ENCODE measurements at regions not wholly inside any gene's neighbourhood (a gene's known extent, or its start where the extent isn't known, plus 50 kb on each side); places are given as distances from the start of the nearest gene placed in this dataset.

DNA sequence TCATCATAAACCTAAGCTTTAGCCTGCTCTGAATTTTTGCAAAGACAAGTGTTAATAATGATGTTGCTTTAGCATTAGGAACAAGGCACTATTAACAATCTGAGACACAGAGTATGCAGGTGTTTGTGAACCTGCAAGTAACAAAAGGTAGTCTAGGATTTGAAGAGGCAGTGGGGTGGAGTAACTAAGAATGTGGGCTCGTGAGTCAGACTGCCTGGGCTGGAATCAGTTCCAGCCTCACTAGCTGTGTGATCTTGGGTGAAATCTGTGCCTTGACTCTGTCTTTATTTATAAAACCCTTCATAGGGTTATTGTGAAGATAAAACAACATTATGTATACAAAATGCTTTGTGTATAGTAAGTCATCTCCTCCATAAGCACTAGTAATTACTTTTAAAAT lies 610.6 kb upstream of the CFAP20DC start:
- H3K79me2 ChIP-seq (ENCODE audit: insufficient read depth, low read length) = no peaks in the 10 kb centered on the region
- no peaks in the 10 kb centered on the region for H3K4me1 ChIP-seq (ENCODE audit: insufficient read depth, low read length)
- no peak for TF ChIP-seq CTCF (IDR thresholded peaks at IDR 0.05; ENCODE audit: insufficient read depth, low read depth, low read length)
- no peak for TF ChIP-seq EZH2 (IDR thresholded peaks at IDR 0.05; ENCODE audit: insufficient read depth, low read length)
- Mint-ChIP-seq H3K4me1 (ENCODE audit: low read depth, unreplicated experiment) (peaks cover 2% of the 10 kb centered on the region), H3K4me3 (ENCODE audit: unreplicated experiment) (no peak overlapping the region), H3K9me3 (ENCODE audit: unreplicated experiment) (no peaks in the 10 kb centered on the region), H3K36me3 (ENCODE audit: low read depth, unreplicated experiment) (no peaks in the 10 kb centered on the region), H3K27me3 (ENCODE audit: low read depth, unreplicated experiment) (no peaks in the 10 kb centered on the region), H3K27ac (ENCODE audit: unreplicated experiment) (no peak overlapping the region)
- no peak overlapping the region for H3K4me2 ChIP-seq (ENCODE audit: low read length)
- H3K9me3 ChIP-seq (ENCODE audit: insufficient read depth, low read depth, low read length) = no peaks in the 10 kb centered on the region
- H3K4me3 ChIP-seq (ENCODE audit: insufficient read depth, low read depth, low read length) = no peak overlapping the region
- H3K27me3 ChIP-seq (ENCODE audit: insufficient read depth, low read length) = no peaks in the 10 kb centered on the region
- DNase-seq (ENCODE audit: low read depth) (peak; percentile 4), FAIRE-seq (no peak)
- H4K20me1 ChIP-seq (ENCODE audit: insufficient read depth, low read length) = no peaks in the 10 kb centered on the region
- no peaks in the 10 kb centered on the region for H3K36me3 ChIP-seq (ENCODE audit: insufficient read depth, low read length)
- H2AFZ ChIP-seq (ENCODE audit: low read depth, low read length) = no peak overlapping the region
- H3K27ac ChIP-seq (ENCODE audit: low read depth, low read length) = no peak overlapping the region
- H3K9ac ChIP-seq (ENCODE audit: low read length) = no peak overlapping the region

GRCh38 chr3:59659755-59660154 lies 609.9 kb upstream of the CFAP20DC start:
- H3K9me3 ChIP-seq (ENCODE audit: insufficient read depth, low read depth, low read length) = no peaks in the 10 kb centered on the region
- H3K27ac ChIP-seq (ENCODE audit: low read depth, low read length) = no peak overlapping the region
- H2AFZ ChIP-seq (ENCODE audit: low read depth, low read length) = no peak overlapping the region
- TF ChIP-seq CTCF (IDR thresholded peaks at IDR 0.05; ENCODE audit: insufficient read depth, low read depth, low read length) = no peak
- peaks cover under 1% of the 10 kb centered on the region for H3K27me3 ChIP-seq (ENCODE audit: insufficient read depth, low read length)
- H3K27me3 Mint-ChIP-seq (ENCODE audit: low read depth, unreplicated experiment) = no peaks in the 10 kb centered on the region
- no peak overlapping the region for H3K4me3 ChIP-seq (ENCODE audit: insufficient read depth, low read depth, low read length)
- H4K20me1 ChIP-seq (ENCODE audit: insufficient read depth, low read length) = no peaks in the 10 kb centered on the region
- DNase-seq (ENCODE audit: low read depth) = no peak
- no peak overlapping the region for H3K27ac Mint-ChIP-seq (ENCODE audit: unreplicated experiment)
- H3K79me2 ChIP-seq (ENCODE audit: insufficient read depth, low read length) = no peaks in the 10 kb centered on the region
- FAIRE-seq = no peak
- no peaks in the 10 kb centered on the region for H3K36me3 ChIP-seq (ENCODE audit: insufficient read depth, low read length)
- no peak overlapping the region for H3K9ac ChIP-seq (ENCODE audit: low read length)
- H3K4me3 Mint-ChIP-seq (ENCODE audit: unreplicated experiment) = no peak overlapping the region
- no peaks in the 10 kb centered on the region for H3K9me3 Mint-ChIP-seq (ENCODE audit: unreplicated experiment)
- peaks cover 2% of the 10 kb centered on the region for H3K4me1 Mint-ChIP-seq (ENCODE audit: low read depth, unreplicated experiment)
- H3K36me3 Mint-ChIP-seq (ENCODE audit: low read depth, unreplicated experiment) = no peaks in the 10 kb centered on the region
- H3K4me2 ChIP-seq (ENCODE audit: low read length) = no peak overlapping the region
- H3K4me1 ChIP-seq (ENCODE audit: insufficient read depth, low read length) = no peaks in the 10 kb centered on the region

- Histone ChIP-seq H3K9me3 (ENCODE audit: insufficient read depth, low read depth, low read length) (no peaks in the 10 kb centered on the region), H3K27me3 (ENCODE audit: insufficient read depth, low read length) (peaks cover 4% of the 10 kb centered on the region), H3K79me2 (ENCODE audit: insufficient read depth, low read length) (no peaks in the 10 kb centered on the region), H2AFZ (ENCODE audit: low read depth, low read length) (no peak overlapping the region), H4K20me1 (ENCODE audit: insufficient read depth, low read length) (no peaks in the 10 kb centered on the region), H3K9ac (ENCODE audit: low read length) (no peak overlapping the region), H3K4me3 (ENCODE audit: insufficient read depth, low read depth, low read length) (no peak overlapping the region), H3K27ac (ENCODE audit: low read depth, low read length) (no peak overlapping the region), H3K4me2 (ENCODE audit: low read length) (no peak overlapping the region), H3K4me1 (ENCODE audit: insufficient read depth, low read length) (no peaks in the 10 kb centered on the region), H3K36me3 (ENCODE audit: insufficient read depth, low read length) (no peaks in the 10 kb centered on the region)
- FAIRE-seq (no peak), DNase-seq (ENCODE audit: low read depth) (no peak)
- TF ChIP-seq CTCF (IDR thresholded peaks at IDR 0.05; ENCODE audit: insufficient read depth, low read depth, low read length) = no peak
- no peak for TF ChIP-seq EZH2 (IDR thresholded peaks at IDR 0.05; ENCODE audit: insufficient read depth, low read length)
- Mint-ChIP-seq H3K27ac (ENCODE audit: unreplicated experiment) (no peak overlapping the region), H3K27me3 (ENCODE audit: low read depth, unreplicated experiment) (no peaks in the 10 kb centered on the region), H3K4me3 (ENCODE audit: unreplicated experiment) (no peak overlapping the region), H3K36me3 (ENCODE audit: low read depth, unreplicated experiment) (no peaks in the 10 kb centered on the region), H3K9me3 (ENCODE audit: unreplicated experiment) (no peaks in the 10 kb centered on the region), H3K4me1 (ENCODE audit: low read depth, unreplicated experiment) (no peaks in the 10 kb centered on the region)
Measured at GRCh38 chr3:59658866-59659265, 609.0 kb upstream of the CFAP20DC start.
